GM19438 (cell line): ENCODE measurements at regions not wholly inside any gene's neighbourhood (a gene's known extent, or its start where the extent isn't known, plus 50 kb on each side); places are given as distances from the start of the nearest gene placed in this dataset.
"Not testable (repeated sequence)": the region's sequence is repeated elsewhere in the genome, so short reads cannot be mapped to it uniquely, and the experiment has no call there.

Source experiments
- ATAC-seq: cut with Tn5 transposase; IDR thresholded peaks from one replicate; pipeline ENCODE4 v1.9.1; 2021; ENCODE audit warnings: low read depth; ENCODE audit not compliant: unreplicated experiment

DNA sequence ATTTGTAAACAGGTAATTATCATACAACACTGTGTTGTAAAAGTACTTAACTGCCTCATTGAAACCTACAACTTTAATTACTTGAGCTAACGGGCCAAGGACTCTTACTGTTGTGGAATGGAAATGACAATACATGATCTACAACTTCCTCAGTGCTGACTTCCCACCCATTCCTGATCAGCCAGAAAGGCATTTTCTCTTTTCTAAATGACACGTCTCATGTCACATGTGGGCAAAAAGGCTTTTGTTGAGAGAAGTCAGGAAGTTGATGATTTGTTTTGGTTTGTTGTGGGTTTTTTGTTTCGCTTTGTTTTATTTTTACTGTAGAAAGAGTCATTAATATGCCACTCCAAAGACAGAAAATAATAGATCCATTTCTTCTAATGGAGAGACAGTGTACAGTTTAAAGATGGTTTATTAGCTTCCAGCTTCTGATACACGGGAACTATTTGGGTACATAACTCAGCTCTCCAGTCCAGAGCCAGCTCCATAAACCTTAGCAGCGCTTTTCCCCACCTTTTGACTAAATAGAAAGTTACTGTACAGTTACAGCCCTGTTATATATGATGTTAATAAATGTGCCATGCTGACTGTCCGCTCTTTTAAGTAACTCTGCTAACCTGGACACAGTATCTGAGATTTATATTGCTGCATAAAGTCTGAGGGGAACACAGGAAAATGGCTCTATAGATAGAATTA lies 509.4 kb upstream of the API5 start:
- no peak for ATAC-seq

DNA sequence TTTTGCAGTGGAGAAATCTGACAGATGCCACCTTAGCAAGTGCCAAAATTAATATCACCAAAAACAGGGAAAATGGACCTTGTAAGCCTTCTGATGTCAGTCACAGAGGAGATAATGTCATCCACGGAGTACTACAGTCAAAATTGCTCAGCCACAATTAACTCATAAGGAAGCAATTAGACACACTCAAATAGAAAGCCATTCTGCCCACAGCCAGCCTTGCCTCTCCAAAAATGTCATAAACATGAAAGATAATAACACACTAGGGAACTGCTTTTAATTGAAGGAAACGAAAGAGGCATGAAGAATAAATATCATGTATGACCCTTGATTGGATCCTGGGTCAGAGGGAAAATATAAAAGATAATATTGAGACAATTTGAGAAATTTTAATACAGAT lies 505.6 kb upstream of the API5 start:
- ATAC-seq = no peak

DNA sequence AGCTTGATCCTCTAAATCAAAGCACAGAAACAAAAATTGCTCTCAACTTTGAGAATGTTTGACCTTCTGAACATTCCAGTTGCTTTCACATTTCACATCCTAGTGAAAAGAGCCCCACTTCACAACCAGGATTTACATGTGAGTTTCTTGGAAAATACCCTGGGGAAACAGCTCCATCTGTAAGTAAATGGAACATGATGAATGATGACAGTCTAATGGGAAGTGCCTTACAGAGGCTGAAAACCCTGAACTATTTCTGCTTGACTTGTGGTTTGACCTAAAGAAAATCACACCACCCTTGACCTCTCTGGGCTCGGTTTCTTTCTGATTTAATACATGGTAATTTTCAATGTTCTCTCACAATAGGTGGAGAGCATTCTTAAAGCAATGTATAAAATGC lies 499.4 kb upstream of the API5 start:
- ATAC-seq = no peak

- no peak for ATAC-seq
Measured at GRCh38 chr11:42812960-42813359, 498.8 kb upstream of the API5 start.

GRCh38 chr11:42816471-42816870 lies 495.3 kb upstream of the API5 start:
- no peak for ATAC-seq

GRCh38 chr11:42819126-42819525 lies 492.7 kb upstream of the API5 start:
- no peak for ATAC-seq

DNA sequence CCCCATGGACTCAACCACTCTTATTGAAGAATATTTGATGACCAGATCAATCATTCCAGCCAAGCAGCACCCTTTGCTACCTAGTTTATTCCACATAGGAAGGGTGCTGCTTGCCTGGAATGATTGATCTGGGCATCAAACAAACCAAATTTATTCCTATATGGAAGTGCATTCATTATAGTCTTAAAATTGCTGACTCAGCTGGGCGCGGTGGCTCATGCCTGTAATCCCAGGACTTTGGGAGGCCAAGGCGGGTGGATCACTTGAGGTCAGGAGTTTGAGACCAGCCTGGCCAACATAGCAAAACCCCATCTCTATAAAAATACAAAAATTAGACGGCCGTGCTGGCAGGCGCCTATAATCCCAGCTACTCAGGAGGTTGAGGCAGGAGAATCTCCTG lies 489.6 kb upstream of the API5 start:
- not testable (repeated sequence) for ATAC-seq

GRCh38 chr11:42823546-42823945 lies 488.2 kb upstream of the API5 start:
- no peak for ATAC-seq

DNA sequence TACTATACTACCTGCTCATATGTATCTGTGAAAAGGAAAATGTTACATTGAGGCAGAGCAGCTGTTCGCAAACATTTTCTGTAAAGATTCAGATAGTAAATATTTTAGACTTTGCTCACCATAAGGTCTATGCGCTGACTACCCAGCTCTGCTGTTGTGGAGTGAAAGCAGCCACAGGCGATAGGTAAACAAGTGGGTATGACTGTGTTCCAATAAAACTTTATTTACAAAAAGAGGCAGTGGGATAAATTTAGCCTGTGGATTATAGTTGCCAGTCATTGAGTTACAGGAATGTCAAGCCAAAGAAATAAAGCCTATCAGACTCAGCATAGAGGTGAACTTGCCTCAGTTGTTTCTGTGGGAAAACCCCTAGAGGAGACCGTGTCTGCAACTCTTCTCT lies 487.7 kb upstream of the API5 start:
- no peak for ATAC-seq

DNA sequence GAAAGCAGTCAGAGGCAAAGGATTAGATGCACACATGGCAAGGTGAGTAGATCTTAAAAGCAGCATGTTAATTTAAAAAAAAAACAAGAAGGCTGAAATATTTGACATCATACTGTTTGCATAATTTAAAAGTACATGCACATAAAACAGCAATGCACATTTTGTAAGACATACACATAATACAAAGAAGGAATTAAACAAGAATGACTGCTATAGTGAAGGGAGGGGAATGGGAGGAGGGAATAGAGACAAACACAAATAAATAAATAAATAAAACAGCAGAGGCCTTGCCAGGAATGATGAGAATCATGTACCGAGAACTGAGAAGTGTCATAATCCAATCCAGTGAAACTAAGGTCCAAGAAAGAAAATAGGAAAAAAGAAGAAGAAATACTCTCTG lies 486.2 kb upstream of the API5 start:
- no peak for ATAC-seq

- ATAC-seq = no peak
Measured at GRCh38 chr11:42827845-42828244, 484.0 kb upstream of the API5 start.

- no peak for ATAC-seq
Measured at GRCh38 chr11:42837994-42838393, 473.8 kb upstream of the API5 start.

GRCh38 chr11:42840176-42840829 lies 471.5 kb upstream of the API5 start:
- ATAC-seq = no peak

DNA sequence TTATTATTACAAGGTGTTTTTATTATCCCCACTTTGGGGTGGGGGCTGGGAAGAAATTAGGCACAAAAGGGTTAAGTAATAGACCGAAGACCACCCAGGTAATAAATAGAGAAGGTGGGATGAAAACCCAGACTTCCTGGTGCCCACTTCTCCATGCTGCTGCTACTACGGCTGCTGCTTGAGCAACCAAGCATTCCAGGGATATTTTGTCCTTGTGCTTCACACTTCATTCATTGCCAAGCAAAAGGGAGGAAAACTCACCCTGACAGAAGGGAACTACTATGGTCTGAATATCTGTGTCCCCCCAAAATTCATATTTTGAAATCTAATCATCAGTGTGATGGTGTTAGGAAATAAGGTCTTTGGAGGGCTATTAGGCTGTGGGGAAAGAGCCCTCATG lies 470.9 kb upstream of the API5 start:
- ATAC-seq = no peak

GRCh38 chr11:42841556-42841955 lies 470.2 kb upstream of the API5 start:
- no peak for ATAC-seq

GRCh38 chr11:42849362-42849761 lies 462.4 kb upstream of the API5 start:
- ATAC-seq = no peak

GRCh38 chr11:42857344-42857743 lies 454.5 kb upstream of the API5 start:
- ATAC-seq = no peak

DNA sequence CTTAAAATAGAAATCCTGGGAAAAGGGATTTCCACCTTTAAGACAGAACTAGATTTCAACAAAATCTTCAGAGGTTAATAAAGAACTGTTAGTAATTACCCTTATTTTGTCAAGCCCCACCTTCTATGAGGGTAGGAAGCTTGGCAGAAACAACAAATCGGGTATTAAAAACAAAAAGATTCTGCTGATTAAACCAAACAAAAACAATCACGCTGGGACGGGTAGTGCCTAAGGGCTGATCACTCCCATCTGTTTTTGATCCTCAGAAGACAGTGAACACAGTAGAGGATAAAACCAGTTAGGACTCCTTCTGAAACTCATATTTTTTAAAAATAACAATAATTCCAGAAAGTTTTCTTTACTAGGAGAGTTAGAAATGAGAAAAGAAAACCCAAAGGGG lies 441.3 kb upstream of the API5 start:
- ATAC-seq = no peak

DNA sequence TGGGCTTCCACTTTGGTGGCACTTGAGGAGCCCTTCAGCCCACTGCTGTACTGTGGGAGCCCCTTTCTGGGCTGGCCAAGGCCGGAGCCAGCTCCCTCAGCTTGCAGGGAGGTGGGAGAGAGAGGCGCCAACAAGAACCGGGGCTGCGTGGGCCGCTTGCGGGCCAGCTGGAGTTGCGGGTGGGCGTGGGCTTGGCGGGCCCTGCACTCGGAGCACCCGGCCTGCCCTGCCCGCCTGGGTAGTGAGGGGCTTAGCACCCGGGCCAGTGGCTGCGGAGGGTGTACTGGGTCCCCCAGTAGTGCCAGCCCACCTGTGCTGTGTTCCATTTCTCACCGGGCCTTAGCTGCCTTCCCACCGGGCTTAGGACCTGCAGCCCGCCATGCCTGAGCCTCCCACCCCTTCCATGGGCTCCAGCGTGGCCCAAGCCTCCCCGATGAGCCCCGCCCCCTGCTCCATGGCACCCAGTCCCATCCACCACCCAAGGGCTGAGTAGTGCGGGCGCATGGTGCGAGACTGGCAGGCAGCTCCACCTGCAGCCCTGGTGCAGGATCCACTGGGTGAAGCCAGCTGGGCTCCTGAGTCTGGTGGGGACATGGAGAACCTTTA lies 437.9 kb upstream of the API5 start:
- not testable (repeated sequence) for ATAC-seq

GRCh38 chr11:42881335-42881734 lies 430.5 kb upstream of the API5 start:
- ATAC-seq = not testable (repeated sequence)

- no peak for ATAC-seq
Measured at GRCh38 chr11:42890773-42891172, 421.0 kb upstream of the API5 start.

- no peak for ATAC-seq
Measured at GRCh38 chr11:42901084-42901483, 410.7 kb upstream of the API5 start.
